ENCODE measurements at regions not wholly inside any gene's neighbourhood (a gene's known extent, or its start where the extent isn't known, plus 50 kb on each side); places are given as distances from the start of the nearest gene placed in this dataset.

GRCh38 chrX:139198936-139199335 is 331.6 kb upstream of the F9 start:
- ATAC-seq = no peak
- Mint-ChIP-seq H3K4me3 (no peak overlapping the region), H3K9me3 (no peaks in the 10 kb centered on the region), H3K27me3 (ENCODE audit: low read depth) (peaks cover 98% of the 10 kb centered on the region), H3K36me3 (no peaks in the 10 kb centered on the region), H3K4me1 (peaks cover 19% of the 10 kb centered on the region), H3K27ac (no peak overlapping the region)
- CTCF ChIA-PET = no interaction called here
- DNase-seq (ENCODE audit: low spot score) = no peak
- POLR2A ChIA-PET = no interaction called here
- TF ChIP-seq HMGA2 (CRISPR knock-in tag; IDR thresholded peaks at IDR 0.05) (no peak), JAZF1 (CRISPR knock-in tag; IDR thresholded peaks at IDR 0.05) (no peak), SP1 (CRISPR knock-in tag; conservative IDR thresholded peaks at IDR 0.05) (no peak), CREB1 (CRISPR knock-in tag; IDR thresholded peaks at IDR 0.05) (no peak), GTF2I (CRISPR knock-in tag; conservative IDR thresholded peaks at IDR 0.05) (no peak)

- no peak overlapping the region for H3K4me3 Mint-ChIP-seq
- POLR2A ChIA-PET = no interaction called here
- H3K9me3 Mint-ChIP-seq = no peaks in the 10 kb centered on the region
- peaks cover 98% of the 10 kb centered on the region for H3K27me3 Mint-ChIP-seq (ENCODE audit: low read depth)
- H3K27ac Mint-ChIP-seq = no peak overlapping the region
- DNase-seq (ENCODE audit: low spot score) (no peak), ATAC-seq (no peak)
- no peaks in the 10 kb centered on the region for H3K36me3 Mint-ChIP-seq
- peaks cover 16% of the 10 kb centered on the region for H3K4me1 Mint-ChIP-seq
- CTCF ChIA-PET = no interaction called here
- TF ChIP-seq ZNF532 (CRISPR knock-in tag; IDR thresholded peaks at IDR 0.05; ENCODE audit: borderline replicate concordance) = no peak
- no peak for TF ChIP-seq ZBTB21 (CRISPR knock-in tag; IDR thresholded peaks at IDR 0.05; ENCODE audit: borderline replicate concordance)
- no peak for TF ChIP-seq SP1 (CRISPR knock-in tag; conservative IDR thresholded peaks at IDR 0.05)
- no peak for TF ChIP-seq JUN (CRISPR knock-in tag; IDR thresholded peaks at IDR 0.05)
- no peak for TF ChIP-seq HMGXB4 (CRISPR knock-in tag; IDR thresholded peaks at IDR 0.05)
- no peak for TF ChIP-seq ZNF512 (CRISPR knock-in tag; IDR thresholded peaks at IDR 0.05; ENCODE audit: borderline replicate concordance)
Observed at GRCh38 chrX:139196890-139197289, 333.6 kb upstream of the F9 start.

- no peaks in the 10 kb centered on the region for H3K9me3 Mint-ChIP-seq
- peak overlapping the region; percentile 71 for H3K4me3 Mint-ChIP-seq
- ATAC-seq (peak; percentile 88), DNase-seq (ENCODE audit: low spot score) (peak; percentile 14)
- no peaks in the 10 kb centered on the region for H3K36me3 Mint-ChIP-seq
- ChIA-PET POLR2A (interaction anchor here (0.7 to 1.0 kb wide), 2 partner anchors 9 to 10 kb away, joined by 3 to 4 read pairs; no protein-coding TSS in a partner anchor), CTCF (interaction anchor here (1.0 kb wide), 1 partner anchor 10 kb away, joined by 3 read pairs; no protein-coding TSS in a partner anchor)
- H3K4me1 Mint-ChIP-seq = peaks cover 18% of the 10 kb centered on the region
- peaks cover 97% of the 10 kb centered on the region for H3K27me3 Mint-ChIP-seq (ENCODE audit: low read depth)
- TF ChIP-seq ATF3 (CRISPR knock-in tag; conservative IDR thresholded peaks at IDR 0.05) = no peak
- no peak for TF ChIP-seq NFATC4 (CRISPR knock-in tag; IDR thresholded peaks at IDR 0.05)
- no peak for TF ChIP-seq SMAD3 (CRISPR knock-in tag; IDR thresholded peaks at IDR 0.05; ENCODE audit: borderline replicate concordance)
- no peak overlapping the region for H3K27ac Mint-ChIP-seq
Observed at GRCh38 chrX:139194571-139195280, 335.8 kb upstream of the F9 start.

Data from WTC11 (cell line).